ENCODE measurements at regions not wholly inside any gene's neighbourhood (a gene's known extent, or its start where the extent isn't known, plus 50 kb on each side); places are given as distances from the start of the nearest gene placed in this dataset.
"Not testable (repeated sequence)": the region's sequence is repeated elsewhere in the genome, so short reads cannot be mapped to it uniquely, and the experiment has no call there.

DNA sequence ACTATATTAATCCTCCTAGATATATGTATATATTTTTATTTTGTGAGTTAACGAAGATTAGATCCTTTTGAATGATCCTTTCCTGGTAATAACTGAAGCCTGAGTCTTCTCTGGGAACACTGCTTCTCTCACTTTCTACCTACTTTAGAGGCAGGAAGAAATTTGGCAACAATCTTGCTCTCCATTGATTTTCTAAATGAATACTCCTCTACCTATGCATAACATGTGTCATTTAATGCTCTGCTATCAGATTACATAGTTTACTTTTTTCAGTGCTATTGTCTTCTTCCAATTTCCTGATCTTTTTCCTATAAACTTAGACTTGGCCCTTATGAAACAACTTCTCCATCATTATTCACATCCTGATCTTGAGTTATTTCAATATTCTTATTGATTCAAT lies 60.4 kb upstream of the PDHA2 start:
- no peak for DNase-seq

DNA sequence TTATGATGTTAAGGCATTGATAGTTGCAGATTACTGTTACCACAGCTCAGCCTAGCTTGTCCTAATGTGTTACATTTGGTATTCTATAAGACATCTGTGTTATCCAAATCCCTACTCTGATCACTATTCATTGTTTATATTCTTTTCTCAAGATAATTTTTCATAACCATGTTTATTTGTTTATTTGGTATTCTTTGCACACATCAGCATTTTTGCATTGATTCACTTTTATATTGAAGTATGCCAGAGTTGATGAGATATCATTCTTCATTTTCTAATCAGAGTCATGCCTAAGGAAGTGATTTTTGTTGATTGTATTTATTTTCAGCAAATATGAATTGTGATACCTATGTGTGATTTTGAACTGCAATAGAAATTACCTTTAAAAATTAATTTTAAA lies 61.2 kb upstream of the PDHA2 start:
- no peak for DNase-seq

DNA sequence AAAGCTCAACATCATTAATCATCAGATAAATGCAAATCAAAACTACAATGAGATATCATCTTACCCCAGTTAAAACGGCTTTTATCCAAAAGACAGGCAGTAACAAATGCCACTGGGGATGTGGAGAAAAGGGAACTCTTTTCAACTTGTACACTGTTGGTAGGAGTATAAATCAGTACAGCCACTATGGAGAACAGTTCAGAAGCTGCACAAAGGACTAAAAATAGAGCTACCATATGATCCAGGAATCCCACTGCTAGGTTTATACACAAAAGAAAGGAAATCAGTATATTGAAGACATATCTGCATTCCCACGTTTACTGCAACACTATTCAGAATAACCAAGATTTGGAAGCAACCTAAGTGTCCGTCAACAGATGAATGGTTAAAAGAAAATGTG lies 69.3 kb upstream of the PDHA2 start:
- not testable (repeated sequence) for DNase-seq

DNA sequence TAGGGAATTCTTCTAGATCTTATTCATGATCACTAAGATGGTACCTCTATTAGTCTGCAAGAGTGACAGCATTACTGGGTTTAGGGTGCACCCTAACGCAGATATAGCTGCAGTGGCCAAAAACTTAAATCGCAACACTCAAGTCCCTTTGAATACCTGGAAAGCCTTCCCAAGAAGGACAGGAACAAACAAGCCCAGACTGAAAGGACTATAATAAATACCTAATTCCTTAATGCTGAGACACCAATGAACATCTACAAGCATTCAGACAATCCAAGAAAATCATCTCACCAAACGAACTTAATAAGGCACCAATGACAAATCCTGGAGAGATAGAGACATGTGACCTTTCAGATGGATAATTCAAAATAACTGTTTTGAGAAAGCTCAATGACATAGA lies 74.9 kb upstream of the PDHA2 start:
- no peak for DNase-seq

DNA sequence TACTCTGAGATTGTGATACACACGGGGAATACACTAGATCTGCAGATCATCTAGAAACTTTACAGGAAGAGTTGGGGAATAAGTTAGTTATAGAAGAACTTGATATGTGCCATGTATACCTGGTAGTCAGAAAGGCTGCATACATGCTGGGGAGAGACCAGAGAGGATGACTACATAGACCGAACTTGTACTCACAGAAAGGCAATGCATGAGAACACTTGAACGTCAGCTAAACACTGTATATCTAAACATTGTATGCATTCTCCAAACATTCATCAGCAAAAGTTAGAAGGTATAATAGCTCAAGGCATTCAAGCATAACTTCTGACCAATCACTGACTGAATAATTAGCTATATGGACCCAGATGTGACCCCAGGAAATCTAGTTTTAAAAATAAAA lies 78.0 kb upstream of the PDHA2 start:
- no peak for DNase-seq

DNA sequence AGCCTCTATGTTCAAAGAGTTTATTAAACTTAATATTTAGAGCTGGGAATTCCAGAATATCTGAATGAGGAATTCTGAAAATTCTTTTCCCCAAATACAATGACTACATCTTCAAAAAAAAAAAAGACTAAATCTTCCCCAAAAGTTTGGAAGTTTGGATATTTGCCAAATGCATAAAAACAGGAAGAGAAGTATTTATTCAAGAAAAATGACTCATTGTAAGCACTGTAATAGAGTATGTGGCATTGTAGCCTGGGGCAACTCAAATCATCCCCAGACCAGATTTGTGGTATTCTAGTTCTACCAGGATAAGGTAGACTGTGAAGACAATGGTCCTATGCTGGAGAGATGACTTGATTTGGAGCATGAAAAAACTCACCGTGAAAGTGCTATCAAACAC lies 78.5 kb upstream of the PDHA2 start:
- DNase-seq, result no peak

DNA sequence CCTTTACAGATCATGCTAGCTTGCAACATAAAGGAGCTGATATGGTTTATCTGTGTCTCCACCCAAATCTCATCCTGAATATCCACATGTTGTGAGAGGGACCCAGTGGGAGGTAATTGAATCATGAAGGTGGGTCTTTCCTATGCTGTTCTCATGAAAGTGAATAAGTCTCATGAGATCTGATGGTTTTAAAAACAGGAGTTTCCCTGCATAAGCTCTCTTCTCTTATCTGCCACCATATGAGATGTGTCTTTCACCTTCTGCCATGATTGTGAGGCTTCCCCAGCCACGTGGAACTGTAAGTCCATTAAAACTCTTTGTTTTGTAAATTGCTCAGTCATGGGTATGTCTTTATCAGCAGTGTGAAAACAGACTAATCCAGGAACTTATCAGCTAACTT lies 79.2 kb upstream of the PDHA2 start:
- not testable (repeated sequence) for DNase-seq

DNA sequence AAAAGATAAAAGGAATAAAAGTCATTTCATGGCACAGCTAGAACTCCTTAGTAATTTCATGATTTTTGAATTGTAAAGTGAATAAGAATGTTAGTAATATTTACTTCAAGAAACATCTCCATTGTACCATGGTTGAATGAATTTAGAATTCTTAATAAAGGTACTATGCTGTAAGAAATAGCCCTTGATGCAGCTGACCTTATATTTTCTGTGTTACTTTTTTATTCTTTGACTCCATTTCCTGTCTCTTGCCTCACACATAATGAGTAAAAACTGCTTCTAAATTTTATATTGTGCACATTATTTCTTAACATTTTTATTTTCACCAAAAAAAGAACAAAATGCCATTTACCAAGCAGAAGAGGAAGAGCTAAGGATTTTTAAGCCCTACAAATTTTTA lies 81.9 kb upstream of the PDHA2 start:
- DNase-seq, result no peak

DNA sequence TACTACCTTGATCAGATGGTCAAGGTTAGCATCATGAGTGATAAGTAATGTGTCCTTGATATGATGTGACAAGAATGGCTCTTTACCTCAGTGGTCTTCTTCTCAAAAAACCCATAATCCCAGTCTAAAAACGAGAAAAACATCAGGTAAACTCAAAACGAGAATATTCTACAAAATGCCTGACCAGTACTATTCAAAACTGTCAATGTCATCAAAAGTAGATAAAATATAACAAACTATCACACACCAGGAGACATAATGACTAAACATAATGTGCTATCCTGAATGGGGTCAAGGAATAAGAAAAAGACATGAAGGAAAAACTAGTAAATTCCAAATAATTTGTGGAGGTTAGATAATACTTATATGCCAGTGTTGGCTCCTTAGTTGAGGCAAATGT lies 85.2 kb upstream of the PDHA2 start:
- no peak for DNase-seq

DNA sequence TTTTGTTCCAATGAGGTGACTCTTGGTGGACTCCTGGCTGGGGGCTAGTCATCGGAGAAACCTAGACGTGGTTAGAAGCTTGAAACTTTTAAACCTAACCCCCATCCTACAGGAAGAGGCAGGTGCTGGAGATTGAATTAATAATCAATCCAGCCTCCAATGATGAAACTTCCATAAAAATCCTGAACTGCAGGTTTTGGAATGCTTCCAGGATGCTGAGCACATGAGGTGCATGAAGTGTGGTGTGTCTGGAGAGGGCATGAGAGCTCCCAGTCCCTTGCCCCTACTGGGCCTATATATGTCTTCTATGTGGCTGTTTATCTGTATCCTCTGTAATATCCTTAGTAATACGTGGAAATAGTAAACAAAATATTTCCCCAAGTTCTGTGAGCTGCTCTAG lies 90.7 kb upstream of the PDHA2 start:
- DNase-seq, result no peak

DNA sequence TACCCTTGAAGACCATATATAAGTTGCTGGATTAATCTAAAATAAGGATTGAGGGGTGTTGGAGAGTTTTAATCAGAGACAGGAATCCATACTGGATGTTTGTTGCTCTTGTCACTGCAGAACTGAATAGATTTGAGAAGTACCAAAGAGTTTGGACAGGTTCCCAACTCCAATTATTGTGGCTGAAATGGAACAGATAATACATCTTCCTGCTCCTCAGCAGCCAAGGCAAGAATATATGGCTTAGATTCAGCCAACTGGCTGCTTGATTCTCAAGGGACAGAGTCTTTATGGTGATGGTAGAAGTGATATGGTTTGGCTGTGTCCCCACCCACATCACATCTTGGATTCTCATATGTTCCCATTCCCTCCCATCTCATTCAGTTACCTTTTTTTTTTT lies 97.0 kb upstream of the PDHA2 start:
- DNase-seq, result no peak

DNA sequence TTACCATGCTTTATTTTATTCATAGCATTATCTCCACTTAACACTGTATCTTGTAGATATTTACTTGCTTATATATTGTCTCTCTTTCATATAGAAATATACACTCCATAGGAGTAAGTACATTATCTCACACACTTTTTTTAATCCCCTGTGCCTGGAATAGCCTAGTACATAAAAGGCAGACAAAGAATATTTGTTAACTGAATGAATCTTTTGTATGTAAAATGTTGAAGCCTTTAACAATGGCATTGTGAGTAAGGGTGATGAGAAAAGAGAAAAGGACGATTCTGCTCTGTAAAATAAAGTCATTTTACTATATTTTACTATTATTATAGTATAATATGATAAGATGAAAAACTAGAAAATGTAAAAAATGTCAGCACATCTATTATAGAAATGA lies 97.7 kb upstream of the PDHA2 start:
- DNase-seq, result no peak

DNA sequence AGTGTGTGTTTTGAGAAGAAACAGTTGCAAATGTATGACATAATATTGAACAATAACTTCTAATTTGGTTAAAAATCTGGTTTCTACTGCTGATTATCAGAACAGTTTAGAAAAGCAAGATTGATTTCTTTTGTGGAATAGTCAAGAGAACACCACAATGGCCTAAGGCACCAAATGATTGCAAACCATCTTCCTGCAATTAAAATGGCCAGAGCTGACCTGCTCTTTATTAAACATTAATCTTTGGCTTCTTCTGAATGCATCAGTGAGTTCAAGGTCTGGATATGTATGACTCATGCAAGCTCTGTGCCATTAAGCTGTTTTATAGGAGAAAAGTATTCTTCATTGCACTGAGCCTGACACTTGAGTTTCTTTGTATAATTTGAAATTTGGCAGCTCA lies 107.8 kb upstream of the PDHA2 start:
- no peak for DNase-seq

DNA sequence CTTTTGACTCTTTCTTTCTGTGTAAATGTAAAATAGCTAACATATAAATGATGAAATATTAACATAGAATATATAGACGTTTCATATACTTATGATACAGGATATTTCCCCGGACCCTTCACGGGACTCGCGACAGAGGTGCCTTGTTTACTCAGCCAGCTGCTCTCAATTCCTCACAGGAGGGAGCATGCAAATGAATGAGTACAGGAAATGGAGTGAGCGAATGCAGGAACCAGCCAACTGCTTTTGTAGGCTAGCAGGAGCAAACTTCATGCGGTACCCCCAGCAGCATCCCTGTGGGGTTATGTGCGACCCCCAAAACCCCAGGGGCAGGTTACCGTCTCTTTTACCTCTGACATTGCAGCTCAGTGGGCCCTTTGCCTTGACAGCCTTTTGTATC lies 110.3 kb upstream of the PDHA2 start:
- DNase-seq, result no peak

DNA sequence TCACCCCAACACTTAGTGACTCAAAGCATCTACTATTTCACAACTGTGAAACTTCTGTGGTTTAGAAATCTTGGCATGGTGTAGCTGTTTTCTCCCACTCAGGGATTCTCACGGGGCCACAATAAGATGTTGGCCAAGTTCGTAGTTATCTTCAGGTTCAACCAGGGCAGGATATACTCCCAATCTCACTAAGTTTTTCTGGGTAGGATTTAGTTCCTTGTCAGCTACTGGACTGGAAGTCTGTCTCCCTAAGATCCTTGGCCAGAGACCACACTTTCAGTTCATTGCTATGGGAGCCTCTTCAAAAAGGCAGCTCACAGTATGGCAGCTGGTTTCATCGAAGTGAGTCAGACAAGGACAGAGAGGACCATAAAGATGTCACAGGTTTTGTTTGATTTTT lies 111.7 kb upstream of the PDHA2 start:
- no peak for DNase-seq

DNA sequence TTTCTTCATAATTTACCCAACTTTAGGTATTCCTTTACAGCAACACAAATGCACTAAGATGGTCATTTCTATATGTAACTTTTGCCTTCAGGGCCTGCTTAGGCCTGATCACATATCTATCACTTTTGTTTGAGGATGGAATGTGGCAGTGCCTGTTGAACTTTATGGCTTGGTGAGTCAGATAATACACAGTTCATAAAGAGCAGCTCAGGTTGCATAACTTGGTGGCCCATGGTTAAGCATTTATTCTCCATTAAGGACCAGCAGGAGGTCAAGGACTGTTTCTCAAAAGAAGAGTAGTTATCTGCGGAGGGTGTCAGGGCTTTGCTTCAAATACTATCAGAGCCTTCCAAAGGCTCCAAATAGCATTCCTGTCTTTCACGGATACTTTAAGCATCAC lies 124.1 kb upstream of the PDHA2 start:
- no peak for DNase-seq

DNA sequence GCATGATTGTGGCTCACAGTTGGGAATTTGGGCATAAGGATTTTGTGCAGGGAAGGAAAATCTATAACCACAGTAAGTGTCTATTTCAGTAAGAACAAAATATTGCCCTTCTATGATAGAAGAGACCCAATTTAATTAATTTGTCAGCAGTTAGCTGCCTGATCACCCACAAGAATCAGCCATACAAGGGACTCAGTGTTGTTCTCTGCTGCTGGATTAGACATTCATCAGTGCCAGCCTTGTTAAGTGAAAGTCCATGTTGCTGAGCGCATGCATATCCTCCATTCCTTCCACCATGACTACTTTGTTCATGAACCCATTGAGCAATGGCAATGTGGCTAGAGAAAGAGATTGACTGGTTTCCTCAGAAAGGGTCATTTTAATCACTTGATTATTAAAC lies 125.3 kb upstream of the PDHA2 start:
- DNase-seq, result no peak

DNA sequence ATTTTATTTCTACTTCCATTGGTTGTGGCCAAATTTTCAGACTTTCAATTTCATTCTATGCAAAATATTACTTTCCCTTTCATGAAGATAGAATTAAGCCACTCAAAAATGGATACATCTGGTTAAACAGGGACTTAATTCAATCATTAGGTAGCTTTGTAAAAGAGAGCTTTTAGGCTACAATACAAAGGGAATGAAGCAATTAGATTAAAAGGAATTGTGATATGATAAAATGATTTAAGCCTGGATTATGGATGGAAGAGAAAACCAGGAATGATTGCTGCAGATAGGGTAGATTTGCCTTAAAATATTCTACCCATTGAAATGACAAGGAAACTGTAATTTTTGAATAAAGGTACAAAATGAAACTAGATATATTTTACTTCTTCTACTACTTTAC lies 134.6 kb upstream of the PDHA2 start:
- DNase-seq, result no peak

DNA sequence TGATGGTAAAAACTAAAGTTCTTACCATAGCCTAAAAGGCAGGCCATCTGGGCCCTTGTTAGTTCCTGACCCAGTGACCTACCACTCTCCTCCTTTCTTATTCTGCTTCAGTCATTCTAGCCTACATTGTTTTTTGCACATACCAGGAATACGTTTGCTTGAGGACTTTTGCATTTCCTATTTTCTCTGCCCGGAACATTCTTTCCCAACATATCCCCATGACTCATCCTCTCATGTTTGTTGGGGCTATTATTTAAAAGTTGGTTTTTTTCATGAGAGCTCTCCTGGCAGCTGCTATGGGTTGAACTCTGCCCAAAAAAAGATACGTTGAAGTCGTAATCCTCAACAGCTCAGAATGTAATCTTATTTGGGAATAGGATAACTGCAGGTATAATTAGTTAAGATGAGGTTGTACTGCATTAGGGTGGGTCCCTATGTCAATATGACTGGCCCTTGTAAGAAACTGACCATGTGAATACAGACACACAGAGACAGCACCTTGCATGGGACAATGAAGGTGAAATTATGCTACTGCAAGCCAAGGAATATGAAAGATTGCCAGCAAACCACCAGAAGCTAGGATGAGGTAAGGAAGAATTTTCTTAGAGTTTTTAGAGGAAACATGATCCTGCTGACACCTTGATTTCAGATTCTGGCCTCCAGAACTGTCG lies 138.3 kb upstream of the PDHA2 start:
- DNase-seq, result no peak

DNA sequence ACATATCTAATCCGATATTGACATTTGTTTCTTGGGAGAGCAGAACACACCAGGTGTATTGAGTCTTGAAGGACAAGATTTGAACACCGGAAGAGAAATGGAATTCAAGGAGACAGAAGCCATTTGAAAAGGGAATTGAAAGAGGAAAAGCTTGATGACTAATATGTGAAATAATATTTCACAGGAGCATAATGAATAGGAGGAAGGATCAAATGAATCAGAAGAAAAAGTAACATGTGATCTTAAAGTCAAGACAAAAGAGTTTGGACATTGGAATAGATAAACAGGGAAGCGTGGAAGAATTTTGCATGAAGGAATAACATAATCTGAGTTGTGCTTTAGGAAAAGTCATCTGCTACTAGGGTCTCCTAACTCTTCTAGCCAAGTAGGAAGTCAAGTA lies 145.5 kb upstream of the PDHA2 start:
- no peak for DNase-seq

DNA sequence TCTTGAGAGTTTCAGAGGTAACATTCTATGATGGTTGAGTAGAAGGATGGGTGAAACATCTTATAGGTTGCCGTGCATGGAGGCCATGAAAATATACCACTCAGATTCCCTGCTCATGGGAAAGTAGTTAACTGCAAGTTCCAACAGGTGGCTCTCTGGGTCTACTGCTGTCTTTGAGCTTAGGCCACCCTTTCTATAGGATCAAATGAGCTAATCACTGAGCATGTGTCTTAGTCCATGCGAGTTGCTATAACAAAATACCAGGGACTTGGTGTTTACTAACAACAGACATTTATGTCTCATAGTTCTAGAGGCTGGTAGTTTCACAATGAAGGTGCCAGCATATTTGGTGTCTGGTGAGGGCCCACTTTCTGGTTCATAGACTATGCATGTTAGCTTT lies 144.8 kb upstream of the UNC5C start:
- DNase-seq, result peak; percentile 7

DNA sequence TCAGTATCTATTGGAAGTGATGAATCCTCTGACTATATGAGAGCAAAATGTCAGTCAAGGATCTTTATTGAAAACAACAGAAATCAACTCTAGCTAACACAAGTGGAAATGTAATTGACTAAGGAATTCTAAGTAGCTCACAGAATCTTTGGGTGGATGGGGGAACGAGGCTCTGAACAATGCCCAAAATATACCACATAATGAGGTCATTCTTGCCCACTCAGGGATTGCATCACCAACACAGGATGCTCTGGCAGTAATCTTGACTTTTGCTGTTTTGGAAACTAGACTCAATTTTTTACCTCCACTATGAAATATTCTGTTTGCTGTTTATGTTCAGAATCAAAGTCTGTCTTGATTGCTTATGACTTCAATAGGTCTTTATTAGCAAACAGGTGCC lies 127.4 kb upstream of the UNC5C start:
- no peak for DNase-seq

DNA sequence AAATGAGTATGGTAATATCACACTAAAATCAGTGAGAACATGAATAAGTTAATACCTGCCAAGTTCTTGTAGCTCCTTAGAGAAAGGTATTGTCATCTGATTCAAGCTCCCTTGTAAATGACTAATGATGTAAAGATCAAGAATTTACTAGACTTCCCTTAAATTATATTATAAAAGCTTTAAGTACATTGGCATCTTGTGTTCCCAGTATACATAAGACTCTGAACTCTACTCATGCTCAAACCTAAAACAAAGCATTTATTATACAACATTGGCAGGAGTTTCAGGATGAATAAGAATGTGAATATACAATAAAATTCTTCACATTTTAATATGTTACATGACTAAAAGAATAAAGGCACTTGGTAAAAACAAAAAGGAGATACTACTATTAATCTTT lies 126.8 kb upstream of the UNC5C start:
- DNase-seq, result no peak

DNA sequence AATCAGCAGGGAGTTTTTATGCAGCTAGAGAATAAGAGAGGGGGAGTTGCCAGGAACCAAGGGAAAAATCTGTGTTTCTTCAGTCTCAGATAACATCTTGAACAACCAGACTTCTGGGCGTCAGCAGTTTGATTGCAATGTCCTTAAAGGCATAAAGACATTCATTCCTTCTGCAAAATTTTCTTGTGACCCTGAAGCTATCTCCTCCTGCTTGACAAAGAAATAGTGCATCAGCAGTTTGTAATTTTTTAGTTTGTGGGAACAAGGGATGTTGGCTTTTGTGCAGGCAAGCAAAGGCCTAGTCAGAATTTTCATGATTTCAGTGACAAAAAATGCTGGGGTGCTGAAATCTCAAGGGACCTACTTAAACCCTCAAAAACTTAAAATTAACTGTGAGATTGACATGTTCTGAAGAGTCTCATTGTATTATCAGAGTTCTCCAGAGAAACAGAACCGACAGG lies 125.8 kb upstream of the UNC5C start:
- no peak for DNase-seq

DNA sequence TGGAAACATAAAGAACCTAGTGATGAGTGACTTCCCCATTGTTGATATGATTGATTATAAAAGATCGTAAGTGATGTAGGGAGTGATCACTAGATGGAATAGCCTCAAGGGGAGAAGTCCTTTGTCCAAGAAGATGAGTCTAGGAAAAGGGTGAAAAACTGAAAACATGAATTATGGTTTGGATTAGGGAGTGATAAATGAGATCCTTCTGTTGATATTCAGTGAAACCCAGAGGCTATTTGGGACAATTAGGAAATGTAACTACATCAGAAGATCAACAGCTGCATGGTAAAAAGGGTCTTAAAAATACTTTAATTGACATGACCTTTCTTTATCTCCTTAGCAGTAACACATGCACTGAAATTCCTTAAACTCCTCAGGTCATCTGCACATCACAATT lies 124.0 kb upstream of the UNC5C start:
- DNase-seq, result no peak

DNA sequence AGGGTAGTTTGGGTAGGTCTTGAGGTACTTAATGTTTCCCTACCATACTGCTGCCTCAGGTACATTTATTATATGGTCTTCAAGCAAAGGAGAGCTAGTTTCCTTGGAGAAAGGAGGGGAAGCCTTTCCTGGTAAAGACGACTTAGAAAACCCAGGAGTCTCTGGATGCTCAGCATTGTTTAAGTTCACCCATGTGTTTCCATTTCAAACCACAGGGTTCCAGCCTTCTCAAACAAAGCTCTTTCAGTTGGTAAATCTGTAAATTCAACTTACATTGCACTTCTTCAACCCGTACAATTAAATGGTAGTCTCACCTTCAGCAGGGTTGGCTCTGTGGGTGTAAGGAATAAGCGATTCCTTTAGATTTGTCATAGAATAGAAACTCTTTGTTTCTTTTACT lies 111.9 kb upstream of the UNC5C start:
- no peak for DNase-seq
